Hepatocyte (in vitro differentiated cells): ENCODE measurements at regions not wholly inside any gene's neighbourhood (a gene's known extent, or its start where the extent isn't known, plus 50 kb on each side); places are given as distances from the start of the nearest gene placed in this dataset.

Experiments used
- CTCF ChIP-seq: fragments of 200-600 bp; sonication (generic); IDR thresholded peaks from 2 replicates; pipeline ENCODE4 v1.5.1; 2016; ENCODE audit warnings: antibody characterized with exemption, mild to moderate bottlenecking; ENCODE audit not compliant: poor library complexity
- EZH2 ChIP-seq: fragments of 200-600 bp; sonication (generic); IDR thresholded peaks from 2 replicates; pipeline ENCODE4 v1.6.1; 2016; ENCODE audit warnings: antibody characterized with exemption, mild to moderate bottlenecking, borderline replicate concordance

GRCh38 chr14:42214981-42215491 lies 608.4 kb downstream of the LRFN5 start:
- TF ChIP-seq CTCF (no peak), EZH2 (no peak)
